GM21360 (cell line): ENCODE measurements at regions not wholly inside any gene's neighbourhood (a gene's known extent, or its start where the extent isn't known, plus 50 kb on each side); places are given as distances from the start of the nearest gene placed in this dataset.
A peak's percentile ranks its signal among the peaks of the same experiment; 100 is the strongest.

Source experiments
- ATAC-seq: cut with Tn5 transposase; IDR thresholded peaks from one replicate; pipeline ENCODE4 v1.9.1; 2021; ENCODE audit warnings: mild to moderate bottlenecking, moderate library complexity; ENCODE audit not compliant: unreplicated experiment

- ATAC-seq: no peak
Measured at GRCh38 chr15:101124731-101125451, 127.0 kb downstream of the CHSY1 start.

GRCh38 chr15:101123222-101123910 lies 128.5 kb downstream of the CHSY1 start:
- no peak for ATAC-seq

GRCh38 chr15:101122806-101123205 lies 129.0 kb downstream of the CHSY1 start:
- ATAC-seq: no peak

DNA sequence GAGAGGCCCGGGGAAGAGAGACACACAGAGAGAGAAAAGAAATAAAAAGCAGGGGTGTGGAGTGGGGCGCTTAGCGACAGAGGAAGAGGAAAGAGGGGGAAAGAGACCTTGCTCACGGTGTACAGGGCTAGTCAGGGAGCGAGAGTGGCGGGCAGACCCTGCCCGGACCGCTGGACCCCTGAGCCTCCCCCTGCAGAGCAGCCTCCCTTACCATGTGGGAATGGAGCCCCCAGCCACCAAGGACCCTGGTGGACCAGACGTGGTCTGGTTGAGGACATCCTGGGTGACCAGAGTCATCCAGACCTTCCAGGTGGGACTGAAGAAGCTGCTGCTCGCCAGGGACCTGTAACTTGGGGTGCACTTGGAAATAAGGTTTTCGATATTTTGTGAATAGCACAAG lies 129.6 kb downstream of the CHSY1 start:
- ATAC-seq: no peak

- ATAC-seq: peak; percentile 87
Measured at GRCh38 chr15:101121511-101122090, 130.2 kb downstream of the CHSY1 start.

DNA sequence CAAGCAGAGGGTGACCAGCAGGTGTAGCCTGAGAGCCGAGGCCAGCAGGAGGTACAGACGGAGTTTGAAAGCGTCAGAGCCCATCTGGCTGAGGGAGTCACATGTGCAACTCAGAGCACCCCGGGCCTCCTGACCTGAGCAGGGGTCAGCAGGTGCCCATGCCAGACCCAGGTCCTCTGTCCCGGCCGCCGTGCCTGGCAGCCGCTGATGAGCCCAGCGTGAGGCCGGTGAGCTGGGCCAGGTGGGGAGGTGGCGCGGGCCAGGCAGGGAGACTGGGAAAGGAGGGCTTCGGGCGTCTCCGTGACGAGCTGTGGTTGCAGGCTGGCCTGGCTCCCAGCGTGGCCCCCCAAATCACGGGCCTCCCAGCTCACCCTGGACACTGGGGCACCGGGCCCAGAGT lies 130.9 kb downstream of the CHSY1 start:
- no peak for ATAC-seq

DNA sequence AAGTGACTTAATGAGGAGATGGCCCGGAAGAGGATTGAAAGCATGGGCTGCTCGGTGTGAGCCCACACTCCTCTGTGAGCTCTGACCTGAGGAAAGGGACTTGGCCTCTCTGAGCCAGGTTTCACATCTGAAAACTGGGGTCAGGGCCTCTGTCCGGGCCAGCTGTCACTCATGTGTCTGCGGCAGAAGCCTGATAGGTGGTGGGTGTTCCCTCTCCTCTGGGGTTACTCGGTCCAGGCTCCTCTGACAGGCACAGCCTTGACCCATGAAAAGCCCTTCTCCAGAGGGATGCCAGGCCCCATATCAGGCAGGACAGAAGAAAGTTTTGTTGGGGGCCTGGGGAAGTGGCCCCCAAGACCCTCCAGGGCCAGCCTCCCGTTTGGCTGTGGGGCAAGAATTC lies 131.4 kb downstream of the CHSY1 start:
- ATAC-seq: no peak
